Loucy (cell line): ENCODE measurements at regions not wholly inside any gene's neighbourhood (a gene's known extent, or its start where the extent isn't known, plus 50 kb on each side); places are given as distances from the start of the nearest gene placed in this dataset.

Source experiments
- H2AFZ ChIP-seq: fragments of 200-600 bp; sonication (generic); 2 replicates; pipeline ENCODE4 v1.6.0; 2016; ENCODE audit warnings: antibody characterized with exemption, mild to moderate bottlenecking, low read length, moderate library complexity
- H3F3A ChIP-seq: fragments of 200-600 bp; 2 replicates; pipeline ENCODE4 v1.6.0; 2016; ENCODE audit warnings: antibody characterized with exemption, low read depth, mild to moderate bottlenecking
- H3K27me3 ChIP-seq: fragments of 200-600 bp; sonication (generic); 2 replicates; pipeline ENCODE4 v1.6.1; 2014; ENCODE audit warnings: low read length, mild to moderate bottlenecking; ENCODE audit not compliant: insufficient read depth, poor library complexity, severe bottlenecking
- H3K36me3 ChIP-seq: fragments of 200-600 bp; sonication (generic); 2 replicates; pipeline ENCODE4 v1.6.1; 2016; ENCODE audit warnings: low read length; ENCODE audit not compliant: insufficient read depth
- H3K4me1 ChIP-seq: fragments of 200-600 bp; sonication (generic); 2 replicates; pipeline ENCODE4 v1.5.1; 2014; ENCODE audit warnings: low read length, mild to moderate bottlenecking; ENCODE audit not compliant: insufficient read depth, poor library complexity, severe bottlenecking
- H3K4me2 ChIP-seq: fragments of 200-600 bp; sonication (generic); 2 replicates; pipeline ENCODE4 v1.6.0; 2014; ENCODE audit warnings: antibody characterized with exemption, low read length, low read depth, mild to moderate bottlenecking; ENCODE audit not compliant: poor library complexity, severe bottlenecking
- H3K4me3 ChIP-seq: fragments of 200-600 bp; sonication (generic); 2 replicates; pipeline ENCODE4 v1.5.1; 2014; ENCODE audit warnings: low read length, mild to moderate bottlenecking, mixed read lengths; ENCODE audit not compliant: poor library complexity, severe bottlenecking
- H3K79me2 ChIP-seq: fragments of 200-600 bp; sonication (generic); 2 replicates; pipeline ENCODE4 v1.6.1; 2014; ENCODE audit warnings: low read length; ENCODE audit not compliant: insufficient read depth
- H3K9ac ChIP-seq: fragments of 200-600 bp; sonication (generic); 2 replicates; pipeline ENCODE4 v1.6.0; 2014; ENCODE audit warnings: mild to moderate bottlenecking, low read depth, low read length, moderate library complexity; ENCODE audit not compliant: poor library complexity, severe bottlenecking
- H3K9me2 ChIP-seq: fragments of 200-600 bp; sonication (generic); replicated peaks from 2 replicates; pipeline ENCODE4 v1.6.1; 2016; ENCODE audit warnings: low read depth, low read length, mixed read lengths
- H3K9me3 ChIP-seq: fragments of 200-600 bp; sonication (generic); 2 replicates; pipeline ENCODE4 v1.6.1; 2014; ENCODE audit warnings: mild to moderate bottlenecking, antibody characterized with exemption, low read length, low read depth; ENCODE audit not compliant: insufficient read depth
- H4K20me1 ChIP-seq: fragments of 200-600 bp; sonication (generic); 2 replicates; pipeline ENCODE4 v1.6.0; 2014; ENCODE audit warnings: antibody characterized with exemption, low read length, mild to moderate bottlenecking; ENCODE audit not compliant: insufficient read depth, poor library complexity, severe bottlenecking
- EZH2phosphoT487 ChIP-seq: fragments of 200-600 bp; IDR thresholded peaks from 2 replicates; pipeline ENCODE4 v1.6.1; 2018; ENCODE audit warnings: antibody characterized with exemption, mild to moderate bottlenecking, moderate library complexity, borderline replicate concordance
- TF ChIP-seq, protein P1 (sequence below): fragments of 200-600 bp; sonication (generic); conservative IDR thresholded peaks from 2 replicates; pipeline ENCODE4 v1.5.1; 2014; ENCODE audit warnings: mild to moderate bottlenecking, antibody characterized with exemption, low read length

DNA sequence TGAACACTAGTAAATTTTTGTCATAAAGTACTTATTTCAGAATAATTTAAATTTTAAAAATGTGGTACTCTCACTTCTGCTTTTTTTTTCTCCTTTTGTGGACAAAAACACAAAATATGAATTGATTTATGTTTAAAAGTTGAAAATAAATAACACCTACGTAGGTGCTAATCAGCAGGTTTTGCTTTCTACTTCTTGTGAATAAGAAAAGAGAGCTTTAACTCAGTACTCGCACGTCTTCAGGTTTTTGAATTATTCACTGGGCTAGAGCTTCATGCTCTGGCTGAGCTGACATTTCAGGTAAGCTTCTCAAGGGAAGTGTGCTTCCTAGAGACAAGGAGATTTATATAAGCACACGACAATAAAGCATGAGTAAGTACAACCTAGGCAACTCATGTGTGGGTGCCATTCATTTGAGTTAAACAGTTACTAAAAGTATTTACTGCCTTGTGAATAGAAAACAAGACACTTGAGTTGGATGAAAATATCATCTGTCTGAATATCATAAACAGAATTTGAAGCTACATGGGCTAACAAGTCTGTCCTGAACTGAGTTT lies 190.0 kb upstream of the POT1 start:
- TF ChIP-seq, protein P1, sequence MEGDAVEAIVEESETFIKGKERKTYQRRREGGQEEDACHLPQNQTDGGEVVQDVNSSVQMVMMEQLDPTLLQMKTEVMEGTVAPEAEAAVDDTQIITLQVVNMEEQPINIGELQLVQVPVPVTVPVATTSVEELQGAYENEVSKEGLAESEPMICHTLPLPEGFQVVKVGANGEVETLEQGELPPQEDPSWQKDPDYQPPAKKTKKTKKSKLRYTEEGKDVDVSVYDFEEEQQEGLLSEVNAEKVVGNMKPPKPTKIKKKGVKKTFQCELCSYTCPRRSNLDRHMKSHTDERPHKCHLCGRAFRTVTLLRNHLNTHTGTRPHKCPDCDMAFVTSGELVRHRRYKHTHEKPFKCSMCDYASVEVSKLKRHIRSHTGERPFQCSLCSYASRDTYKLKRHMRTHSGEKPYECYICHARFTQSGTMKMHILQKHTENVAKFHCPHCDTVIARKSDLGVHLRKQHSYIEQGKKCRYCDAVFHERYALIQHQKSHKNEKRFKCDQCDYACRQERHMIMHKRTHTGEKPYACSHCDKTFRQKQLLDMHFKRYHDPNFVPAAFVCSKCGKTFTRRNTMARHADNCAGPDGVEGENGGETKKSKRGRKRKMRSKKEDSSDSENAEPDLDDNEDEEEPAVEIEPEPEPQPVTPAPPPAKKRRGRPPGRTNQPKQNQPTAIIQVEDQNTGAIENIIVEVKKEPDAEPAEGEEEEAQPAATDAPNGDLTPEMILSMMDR: no peak
- no peak overlapping the region for H2AFZ ChIP-seq

DNA sequence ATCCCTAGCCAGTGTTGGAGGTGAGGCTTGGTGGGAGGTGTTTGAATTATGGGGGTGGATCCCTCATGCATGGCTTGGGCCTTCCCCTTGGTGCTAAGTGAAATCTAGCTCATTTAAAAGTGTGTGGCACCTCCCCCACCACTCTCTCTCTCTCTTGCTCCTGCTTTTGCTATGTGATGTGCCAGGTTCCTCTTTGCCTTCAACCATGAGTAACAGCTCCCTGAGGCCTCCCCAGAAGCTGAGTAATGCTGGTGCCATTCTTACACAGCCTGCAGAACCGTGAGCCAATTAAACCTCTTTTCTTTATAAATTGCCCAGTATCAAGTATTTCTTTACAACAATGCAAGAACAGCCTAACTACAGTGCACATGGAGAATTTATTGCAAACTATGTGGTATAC lies 188.8 kb upstream of the POT1 start:
- no peaks in the 10 kb centered on the region for H3F3A ChIP-seq
- TF ChIP-seq EZH2phosphoT487: no peak
- TF ChIP-seq, protein P1: no peak
- no peaks in the 10 kb centered on the region for H3K79me2 ChIP-seq
- H3K9ac ChIP-seq: no peak overlapping the region
- no peaks in the 10 kb centered on the region for H4K20me1 ChIP-seq
- H2AFZ ChIP-seq: no peak overlapping the region
- no peaks in the 10 kb centered on the region for H3K27me3 ChIP-seq
- H3K9me2 ChIP-seq: no peaks in the 10 kb centered on the region
- no peaks in the 10 kb centered on the region for H3K9me3 ChIP-seq
- no peaks in the 10 kb centered on the region for H3K36me3 ChIP-seq
- no peak overlapping the region for H3K4me2 ChIP-seq
- no peaks in the 10 kb centered on the region for H3K4me1 ChIP-seq
- H3K4me3 ChIP-seq: no peak overlapping the region

More for the DNA sequence above, 190.0 kb upstream of the POT1 start:
- H3K27me3 ChIP-seq: no peaks in the 10 kb centered on the region
- H3K4me2 ChIP-seq: no peak overlapping the region
- H3K79me2 ChIP-seq: no peaks in the 10 kb centered on the region
- H3F3A ChIP-seq: no peaks in the 10 kb centered on the region
- H3K4me3 ChIP-seq: no peak overlapping the region
- no peak overlapping the region for H3K9ac ChIP-seq
- no peaks in the 10 kb centered on the region for H3K4me1 ChIP-seq
- no peaks in the 10 kb centered on the region for H4K20me1 ChIP-seq
- no peaks in the 10 kb centered on the region for H3K9me2 ChIP-seq
- no peaks in the 10 kb centered on the region for H3K9me3 ChIP-seq
- H3K36me3 ChIP-seq: no peaks in the 10 kb centered on the region

DNA sequence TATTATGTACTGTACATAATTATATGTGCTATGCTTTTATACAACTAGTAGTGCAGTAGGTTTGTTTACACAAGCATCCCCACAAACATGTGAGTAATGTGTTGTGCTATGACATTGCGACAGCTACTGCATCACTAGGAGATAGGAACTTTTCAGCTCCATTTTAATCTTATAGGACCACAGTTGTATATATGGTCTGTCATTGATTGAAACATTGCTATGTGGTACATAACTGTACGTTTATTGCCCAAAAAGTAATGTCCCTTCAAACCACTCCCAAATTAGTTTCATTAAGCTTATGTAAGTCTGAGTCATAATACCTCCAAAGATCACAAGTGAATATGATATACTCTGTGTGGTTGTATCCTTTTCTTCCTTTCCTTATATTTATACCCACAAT lies 183.2 kb upstream of the POT1 start:
- Histone ChIP-seq H3K79me2 (no peaks in the 10 kb centered on the region), H3K36me3 (no peaks in the 10 kb centered on the region), H3K9ac (no peak overlapping the region), H3K9me2 (no peaks in the 10 kb centered on the region), H2AFZ (no peak overlapping the region), H3F3A (no peaks in the 10 kb centered on the region), H3K4me1 (no peaks in the 10 kb centered on the region), H3K4me2 (no peak overlapping the region), H3K9me3 (no peaks in the 10 kb centered on the region), H3K27me3 (no peaks in the 10 kb centered on the region), H4K20me1 (no peaks in the 10 kb centered on the region), H3K4me3 (no peak overlapping the region)
- no peak for TF ChIP-seq EZH2phosphoT487
- TF ChIP-seq, protein P1: no peak
